ENCODE measurements at regions not wholly inside any gene's neighbourhood (a gene's known extent, or its start where the extent isn't known, plus 50 kb on each side); places are given as distances from the start of the nearest gene placed in this dataset.

DNA sequence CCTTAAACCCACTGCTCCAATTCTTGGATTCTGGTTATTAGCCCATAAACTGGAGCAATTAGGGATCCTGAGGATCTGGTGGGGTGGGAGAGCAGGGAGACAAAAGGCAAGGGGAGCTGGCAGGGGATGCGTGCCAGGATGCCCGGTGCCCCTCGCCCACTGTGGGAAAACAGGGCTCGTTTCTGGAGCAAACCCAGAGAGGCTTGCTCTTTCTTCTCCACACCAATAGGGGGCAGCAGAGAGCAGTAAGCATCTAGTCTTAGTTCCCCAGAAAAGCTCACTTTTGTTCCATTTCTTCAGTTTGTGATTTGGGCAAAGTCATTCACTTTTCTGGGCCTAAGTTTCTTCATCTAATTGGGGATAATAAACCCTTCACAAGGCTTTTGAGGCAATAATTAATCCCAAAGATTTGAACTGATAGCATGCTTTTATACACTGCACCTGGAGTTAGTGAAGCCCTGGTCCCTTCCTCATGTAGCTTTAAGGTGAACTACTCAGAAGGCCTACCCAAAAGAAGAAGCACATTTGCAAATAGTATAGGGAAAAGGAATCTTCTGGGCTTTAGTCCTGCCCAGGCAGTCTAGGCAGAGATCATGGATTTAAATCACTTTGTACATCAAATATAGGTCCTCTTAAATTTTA lies 160.6 kb upstream of the USP24 start:
- DNase-seq = peak; percentile 29

GRCh38 chr1:55374801-55375616 lies 159.8 kb upstream of the USP24 start:
- no peak for DNase-seq

DNA sequence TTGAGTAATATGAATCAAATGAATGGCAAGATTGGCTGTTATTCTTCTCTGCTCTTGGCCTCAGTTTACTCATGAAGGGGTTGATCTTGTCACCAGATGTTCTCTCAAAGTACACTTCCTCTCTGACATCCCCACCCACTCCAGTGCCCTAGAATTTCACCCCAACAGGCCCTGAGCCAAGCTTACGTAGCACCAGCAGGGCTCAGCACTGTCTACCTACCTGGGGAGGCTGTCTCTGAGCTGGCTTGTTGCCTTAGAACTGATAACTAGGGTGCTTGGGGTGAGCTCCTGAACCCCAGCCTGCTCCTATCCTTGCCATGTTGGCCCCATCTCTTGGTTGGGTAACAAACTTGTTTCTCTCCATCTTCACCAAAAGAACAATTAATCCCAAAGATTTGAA lies 159.1 kb upstream of the USP24 start:
- no peak for DNase-seq

- DNase-seq = no peak
These were observed 154.3 kb upstream of the USP24 start for GRCh38 chr1:55369474-55369873.

GRCh38 chr1:55368698-55369097 lies 153.5 kb upstream of the USP24 start:
- DNase-seq = no peak

DNA sequence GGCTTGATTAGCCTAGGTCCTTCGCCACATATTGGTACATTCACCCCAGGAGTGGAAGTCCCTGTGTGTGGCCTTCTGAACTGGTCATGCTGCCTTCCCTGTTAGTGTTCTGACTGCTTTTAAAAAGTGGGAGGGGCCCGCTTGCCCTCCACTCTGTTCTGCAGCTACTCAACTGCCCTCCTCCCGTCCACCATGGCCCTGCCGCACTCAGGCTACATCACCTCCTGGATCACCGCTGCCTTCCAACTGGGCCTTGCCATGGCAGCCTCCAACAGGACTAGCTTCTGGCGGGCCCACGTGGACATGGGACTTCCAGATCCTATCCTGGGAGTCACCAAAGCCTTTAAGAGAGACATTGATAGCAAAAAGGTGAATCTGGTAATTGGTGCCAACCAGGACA lies 152.1 kb upstream of the USP24 start:
- DNase-seq = no peak

DNA sequence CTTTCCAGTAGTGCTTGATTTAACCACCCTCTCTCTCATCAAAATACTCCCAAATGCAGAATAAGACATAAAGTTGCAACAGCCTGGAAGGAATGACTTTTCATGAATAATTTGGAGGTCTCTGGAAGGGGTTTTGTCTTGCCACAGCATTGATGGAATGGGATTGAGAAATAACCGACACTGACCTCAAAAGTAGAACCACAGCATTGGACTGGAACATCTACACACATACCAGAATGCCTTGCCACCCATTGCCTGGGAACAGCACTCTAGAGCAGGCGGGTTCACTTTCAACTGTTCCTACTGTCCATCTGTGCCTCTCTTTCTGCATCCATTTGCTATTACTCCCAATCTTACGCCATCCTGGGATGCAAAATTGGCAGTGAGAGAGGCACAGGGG lies 149.1 kb upstream of the USP24 start:
- DNase-seq = no peak

DNA sequence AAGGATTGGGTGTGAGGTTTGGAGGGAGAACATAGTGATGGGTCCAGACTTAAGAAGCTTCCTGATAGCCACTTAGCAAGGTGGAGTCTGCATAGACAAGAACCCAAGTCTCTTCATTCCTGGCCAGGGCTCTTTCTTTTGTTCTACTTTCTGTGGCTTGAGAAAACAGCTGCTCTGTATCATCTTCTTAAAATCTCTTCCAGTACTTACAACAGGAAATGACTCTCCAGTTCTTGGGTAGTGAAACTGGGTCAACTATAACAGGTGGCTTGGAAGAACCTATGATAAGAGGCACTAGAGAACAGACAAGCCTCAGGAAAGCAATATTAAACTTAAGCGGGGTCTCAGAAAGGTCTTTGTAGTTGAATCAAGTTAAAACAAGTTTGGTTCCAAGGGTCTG lies 148.1 kb upstream of the USP24 start:
- no peak for DNase-seq

GRCh38 chr1:55362558-55362957 lies 147.4 kb upstream of the USP24 start:
- no peak for DNase-seq

DNA sequence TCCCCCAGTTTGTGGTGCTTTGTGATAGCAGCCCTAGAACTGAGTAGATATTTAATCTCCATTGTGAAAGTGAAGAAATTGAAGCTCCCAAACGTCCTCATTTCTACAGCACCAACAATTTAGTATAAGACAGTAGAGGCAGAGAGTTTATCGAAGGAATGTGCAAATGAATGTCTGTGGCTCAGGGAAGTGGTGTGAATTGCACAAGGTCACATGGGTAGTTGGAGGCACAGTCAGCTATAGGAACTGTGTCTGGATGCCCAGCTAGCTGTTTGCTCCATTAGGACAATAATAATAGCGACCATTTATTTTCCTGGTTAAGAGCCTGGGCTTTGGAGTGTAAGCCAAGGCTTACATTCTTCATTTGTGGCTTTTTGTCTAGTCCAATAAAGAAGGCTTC lies 144.4 kb upstream of the USP24 start:
- DNase-seq = no peak

- no peak for DNase-seq
These were observed 143.4 kb upstream of the USP24 start for GRCh38 chr1:55358581-55358980.

DNA sequence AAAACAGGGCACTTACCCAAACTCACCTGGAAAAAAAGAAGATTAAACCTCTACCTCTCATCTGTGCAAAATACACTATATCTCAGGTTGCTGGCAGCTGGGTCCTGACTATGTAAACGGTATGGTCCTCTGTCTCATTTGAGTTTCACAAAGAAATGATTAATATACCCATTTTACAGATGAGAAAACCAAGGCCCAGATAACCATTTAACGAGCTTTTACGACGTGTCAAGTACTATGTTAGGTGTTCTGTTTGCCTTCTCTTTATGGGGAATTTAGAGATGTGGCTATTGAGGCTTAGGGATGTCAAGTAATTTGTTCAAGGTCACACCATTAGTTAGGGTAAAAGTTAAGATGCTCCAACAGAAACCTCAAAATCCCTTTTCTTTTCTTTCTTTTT lies 140.4 kb upstream of the USP24 start:
- DNase-seq = no peak

DNA sequence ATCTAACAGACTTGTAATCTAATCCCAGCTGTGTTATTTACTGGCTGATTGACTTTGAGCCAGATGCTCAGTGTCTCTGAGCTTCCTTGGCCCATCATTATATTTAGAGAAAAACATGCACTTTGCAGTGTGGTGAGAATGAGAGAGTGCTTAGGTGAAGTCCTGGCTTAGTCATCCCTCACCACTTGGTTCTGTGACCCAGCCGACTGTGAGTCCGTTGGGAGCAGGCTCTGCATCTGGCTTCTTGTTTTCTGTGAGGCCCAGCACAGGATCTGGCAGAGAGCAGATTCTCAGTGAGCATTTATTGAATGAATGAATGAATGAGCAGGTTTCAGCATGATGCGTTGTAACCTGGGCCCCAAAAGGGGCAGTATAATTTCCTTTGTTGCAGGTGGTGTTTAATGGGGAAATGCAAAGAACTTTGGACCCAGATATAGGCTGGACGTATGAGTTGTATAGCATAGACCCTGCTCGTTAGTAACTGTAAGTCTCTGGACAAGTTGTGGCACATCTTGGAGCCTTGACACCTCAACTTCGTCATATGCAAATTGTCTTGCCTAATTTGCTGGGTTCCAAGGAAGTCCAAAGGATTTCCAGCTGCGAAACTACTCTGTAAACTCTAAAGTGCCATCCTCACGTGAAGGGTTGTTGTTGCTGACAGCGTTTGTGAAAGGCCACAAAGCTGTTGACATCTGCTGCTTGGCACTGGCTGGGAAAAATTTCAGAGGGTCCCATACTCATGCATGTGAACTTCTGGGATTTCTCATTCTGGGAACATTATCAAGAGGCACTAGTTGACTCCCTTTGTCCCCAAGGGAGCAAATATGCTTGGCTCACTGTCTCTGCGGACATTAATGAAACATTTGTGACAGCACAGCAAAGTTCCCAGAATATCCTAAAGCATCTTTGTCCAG lies 138.8 kb upstream of the USP24 start:
- no peak for DNase-seq

- no peak for DNase-seq
These were observed 137.6 kb upstream of the USP24 start for GRCh38 chr1:55352811-55353180.

GRCh38 chr1:55352080-55352810 lies 137.1 kb upstream of the USP24 start:
- no peak for DNase-seq

DNA sequence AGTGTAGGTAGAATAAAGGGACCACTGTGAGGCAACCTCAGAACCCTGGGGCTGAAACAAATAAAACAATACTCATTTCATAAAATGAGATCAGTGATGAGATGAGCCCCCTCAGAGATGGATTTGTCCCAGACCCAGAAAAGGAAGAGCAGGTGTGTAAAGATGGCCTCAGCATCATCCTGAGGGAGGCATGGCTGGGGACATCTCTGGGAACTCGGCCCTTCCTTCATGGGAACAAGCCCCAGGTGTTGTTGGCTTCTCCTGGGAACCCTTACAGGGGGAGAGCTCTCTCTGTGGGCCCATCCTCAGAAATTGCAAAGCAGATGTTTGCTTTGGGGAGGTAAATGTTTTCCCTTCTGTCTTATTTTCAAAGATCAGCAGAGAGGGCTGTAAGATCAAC lies 133.2 kb upstream of the USP24 start:
- no peak for DNase-seq

GRCh38 chr1:55347866-55348265 lies 132.7 kb upstream of the USP24 start:
- no peak for DNase-seq

- no peak for DNase-seq
These were observed 131.9 kb upstream of the USP24 start for GRCh38 chr1:55347041-55347440.

DNA sequence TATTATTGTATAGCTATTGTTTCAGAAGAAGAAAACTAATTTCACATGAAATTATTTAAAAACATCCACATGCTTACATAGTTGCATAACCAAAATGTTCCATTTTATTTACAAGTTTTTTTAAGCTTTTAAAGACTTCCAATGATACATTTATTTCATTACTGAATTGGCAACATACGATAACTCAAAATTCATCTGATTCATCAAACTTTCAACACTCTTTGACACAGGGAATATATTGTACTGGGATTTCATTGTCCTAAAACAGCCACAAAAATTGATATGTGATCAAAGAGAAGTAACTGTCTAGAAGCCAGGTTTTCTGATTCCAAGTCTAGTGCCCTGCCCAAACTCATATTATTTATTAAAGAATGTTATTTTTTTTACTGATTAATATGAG lies 131.4 kb upstream of the USP24 start:
- no peak for DNase-seq

DNA sequence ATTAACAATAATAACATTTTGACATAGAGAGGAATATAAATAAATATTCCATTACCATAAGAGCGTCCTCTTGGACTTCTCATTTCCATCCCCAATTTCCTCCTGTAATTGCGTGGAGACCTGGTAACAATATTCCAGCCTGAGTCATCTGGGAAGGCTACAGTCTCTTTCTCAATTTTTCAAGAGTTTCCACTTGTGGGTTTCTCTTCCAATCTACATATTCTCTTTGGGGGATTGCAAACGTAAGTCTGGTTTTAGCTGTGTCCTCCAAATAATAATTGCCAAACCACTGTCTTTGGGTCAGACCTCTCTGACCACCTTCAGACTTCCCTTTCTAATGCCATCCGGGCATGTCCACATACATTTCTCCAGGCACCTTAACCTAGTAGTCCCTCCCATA lies 124.5 kb upstream of the USP24 start:
- no peak for DNase-seq

DNA sequence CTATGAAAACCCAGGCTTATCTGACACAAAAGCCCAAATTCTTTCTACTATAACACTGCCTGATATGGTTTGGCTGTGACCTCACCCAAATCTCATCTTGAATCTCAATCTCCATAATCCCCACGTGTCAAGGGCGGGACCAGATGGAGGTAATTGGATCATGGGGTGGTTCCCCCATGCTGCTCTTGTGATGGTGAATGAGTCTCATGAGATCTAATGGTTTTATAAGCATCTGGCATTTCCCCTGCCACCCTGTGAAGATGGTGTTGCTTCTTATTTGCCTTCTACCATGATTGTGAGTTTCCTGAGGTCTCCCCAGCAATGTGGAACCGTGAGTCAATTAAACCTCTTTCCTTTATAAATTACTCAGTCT lies 123.3 kb upstream of the USP24 start:
- DNase-seq = no peak

DNA sequence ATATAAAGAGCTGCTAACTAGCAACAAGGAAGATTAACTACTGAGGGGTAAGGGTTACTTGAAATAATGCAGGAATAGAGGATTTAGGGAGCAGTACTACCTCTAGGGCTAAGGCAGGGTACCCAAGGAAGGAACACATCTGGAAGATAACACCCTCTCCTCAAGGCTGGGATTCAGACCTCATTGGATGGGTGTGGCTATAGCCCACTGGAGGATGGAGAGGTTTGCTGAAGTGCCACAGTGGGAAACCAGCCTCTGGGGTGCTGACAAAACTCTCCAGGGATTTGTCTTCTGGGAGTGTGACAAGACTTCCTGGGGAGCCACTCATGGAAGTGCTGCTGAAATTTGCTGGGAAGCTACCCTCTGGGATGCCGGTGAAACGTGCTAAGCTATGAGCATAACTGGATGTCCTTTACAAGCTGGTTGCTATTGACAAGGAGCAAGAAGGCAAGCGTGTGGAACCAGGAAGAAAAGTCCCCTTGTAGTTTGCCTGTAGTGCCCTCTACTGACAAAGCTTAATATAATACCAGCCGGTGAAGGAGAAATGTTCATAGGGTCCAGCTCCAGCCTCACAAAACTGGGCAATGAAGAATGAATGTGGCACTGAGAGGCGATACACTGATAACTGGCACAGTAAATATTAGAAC lies 122.8 kb upstream of the USP24 start:
- peak; percentile 52 for DNase-seq

- no peak for DNase-seq
These were observed 119.6 kb upstream of the USP24 start for GRCh38 chr1:55334797-55335196.

Data from NCI-H69 (cell line).